Thyroid gland (tissue), 4 donors: ENCODE measurements at regions not wholly inside any gene's neighbourhood (a gene's known extent, or its start where the extent isn't known, plus 50 kb on each side); places are given as distances from the start of the nearest gene placed in this dataset.
"Not testable (repeated sequence)": the region's sequence is repeated elsewhere in the genome, so short reads cannot be mapped to it uniquely, and the experiment has no call there.

Source experiments
- DNase-seq, 2 donors: peaks; one replicate each; pipeline ENCODE4 v3.0.0-alpha.2; 2019
- H3K27ac ChIP-seq, 3 donors: fragments of 200-600 bp; sonication (generic); 1 replicate in 2 of 3; 2 replicates in 1 of 3; pipeline ENCODE4 v1.5.1; 2016 to 2019; ENCODE audit warnings: mild to moderate bottlenecking in 1 of 3, moderate library complexity in 1 of 3
- H3K27me3 ChIP-seq: fragments of 200-600 bp; sonication (generic); one replicate; pipeline ENCODE4 v1.5.1; 2019
- H3K36me3 ChIP-seq, 2 donors: fragments of 200-600 bp; sonication (generic); one replicate each; pipeline ENCODE4 v1.5.1; 2016 to 2019
- H3K4me1 ChIP-seq, 2 donors: fragments of 200-600 bp; sonication (generic); one replicate each; pipeline ENCODE4 v1.5.1; 2017 to 2019
- H3K4me3 ChIP-seq, 3 donors: fragments of 200-600 bp; sonication (generic); replicated peaks in 1 of 3; 1 replicate in 2 of 3; 2 replicates in 1 of 3; pipeline ENCODE4 v1.5.1; 2016; ENCODE audit warnings: mild to moderate bottlenecking in 1 of 3
- H3K9me3 ChIP-seq: fragments of 200-600 bp; sonication (generic); one replicate; pipeline ENCODE4 v1.5.1; 2017
- CTCF ChIP-seq, 6 experiments: fragments of 200-600 bp in 3 of 6; fragments of 450-650 bp in 3 of 6; sonication (generic) in 3 of 6; IDR thresholded peaks; one replicate each; pipeline ENCODE4 v1.5.1; 2016 to 2019; ENCODE audit warnings: antibody characterized with exemption in 6 of 6, mild to moderate bottlenecking in 2 of 6, inconsistent platforms in 1 of 6, moderate library complexity in 1 of 6
- POLR2A ChIP-seq, 2 donors: fragments of 450-650 bp; IDR thresholded peaks; one replicate each; pipeline ENCODE4 v1.6.1; 2017; ENCODE audit warnings: antibody characterized with exemption in 2 of 2, mild to moderate bottlenecking in 2 of 2, moderate library complexity in 1 of 2
- WGBS, 2 donors: methylation state at CpG; one replicate each; pipeline ENCODE4 v1.1.5; 2017; 5-methylcytosine and 5-hydroxymethylcytosine counted together
- intact Hi-C: fragments of 100-400 bp; cut with DNase I; formaldehyde crosslinking; loops from one replicate; pipeline ENCODE4 v1.15.1; 2023

DNA sequence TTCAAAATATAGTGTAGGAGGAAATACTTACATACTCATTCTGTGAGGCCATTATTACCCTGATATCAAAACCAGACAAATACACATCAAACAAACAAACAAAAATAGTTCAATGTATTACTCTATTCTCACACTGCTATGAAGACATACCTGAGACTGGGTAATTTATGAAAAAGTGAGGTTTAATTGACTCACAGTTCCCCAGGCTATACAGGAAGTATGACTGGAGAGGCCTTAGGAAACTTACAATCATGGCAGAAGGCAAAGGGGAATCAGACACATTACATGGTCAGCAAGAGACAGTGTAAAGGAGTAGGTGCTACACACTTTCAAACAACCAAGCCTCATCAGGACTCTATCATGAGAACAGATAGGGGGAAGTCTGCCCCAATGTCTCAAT is 1023.2 kb downstream of the TMTC2 start:
- no peak for DNase-seq
- Histone ChIP-seq H3K9me3 (no peaks in the 10 kb centered on the region), H3K36me3 (no peaks in the 10 kb centered on the region), H3K27ac (no peak overlapping the region), H3K27me3 (no peaks in the 10 kb centered on the region), H3K4me3 (no peak overlapping the region), H3K4me1 (no peaks in the 10 kb centered on the region)
- TF ChIP-seq POLR2A (IDR thresholded peaks at IDR 0.05) (no peak), CTCF (IDR thresholded peaks at IDR 0.05) (no peak)
- intact Hi-C loops, result no loop called here

GRCh38 chr12:83700838-83701237 is 1014.1 kb downstream of the TMTC2 start:
- no peaks in the 10 kb centered on the region for H3K4me1 ChIP-seq
- no peaks in the 10 kb centered on the region for H3K9me3 ChIP-seq
- no peak for TF ChIP-seq CTCF (IDR thresholded peaks at IDR 0.05)
- no peak for TF ChIP-seq POLR2A (IDR thresholded peaks at IDR 0.05)
- no peak overlapping the region for H3K27ac ChIP-seq
- no peaks in the 10 kb centered on the region for H3K27me3 ChIP-seq
- intact Hi-C loops, result no loop called here
- no peaks in the 10 kb centered on the region for H3K36me3 ChIP-seq
- no peak for DNase-seq
- WGBS, 2 donors, result 89 to 91% methylated on average over 2 of the region's 2 CpGs
- no peak overlapping the region for H3K4me3 ChIP-seq

DNA sequence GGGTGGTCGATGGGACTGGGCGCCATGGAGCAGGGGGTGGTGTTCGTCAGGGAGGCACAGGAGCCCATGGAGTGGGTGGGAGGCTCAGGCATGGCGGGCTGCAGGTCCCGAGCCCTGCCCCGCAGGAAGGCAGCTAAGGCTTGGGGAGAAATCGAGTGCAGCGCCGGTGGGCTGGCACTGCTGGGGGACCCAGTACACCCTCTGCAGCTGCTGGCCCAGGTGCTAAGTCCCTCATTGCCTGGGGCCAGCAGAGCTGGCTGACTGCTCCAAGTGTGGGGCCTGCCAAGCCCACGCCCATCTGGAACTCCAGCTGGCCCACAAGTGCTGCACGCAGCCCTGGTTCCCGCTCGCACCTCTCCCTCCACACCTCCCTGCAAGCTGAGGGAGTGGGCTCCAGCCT is 1009.6 kb downstream of the TMTC2 start:
- H3K36me3 ChIP-seq, H3K9me3 ChIP-seq, H3K27me3 ChIP-seq, intact Hi-C loops, H3K27ac ChIP-seq, DNase-seq, H3K4me1 ChIP-seq, H3K4me3 ChIP-seq: not testable (repeated sequence)
- 56 to 81% methylated on average over 5 to 11 of the region's 13 CpGs for WGBS, 2 donors

GRCh38 chr12:83691730-83692129 is 1005.0 kb downstream of the TMTC2 start:
- intact Hi-C loops, result no loop called here
- Histone ChIP-seq H3K27me3 (no peaks in the 10 kb centered on the region), H3K36me3 (no peaks in the 10 kb centered on the region), H3K27ac (no peak overlapping the region), H3K4me1 (no peaks in the 10 kb centered on the region), H3K9me3 (no peaks in the 10 kb centered on the region), H3K4me3 (no peak overlapping the region)
- DNase-seq, result no peak
- TF ChIP-seq CTCF (IDR thresholded peaks at IDR 0.05), result no peak
- TF ChIP-seq POLR2A (IDR thresholded peaks at IDR 0.05), result no peak

- Histone ChIP-seq H3K27me3 (no peaks in the 10 kb centered on the region), H3K9me3 (no peaks in the 10 kb centered on the region), H3K27ac (no peak overlapping the region), H3K36me3 (no peaks in the 10 kb centered on the region), H3K4me1 (no peaks in the 10 kb centered on the region), H3K4me3 (no peak overlapping the region)
- WGBS, 2 donors, result 79 to 100% methylated on average over 1 of the region's 1 CpG
- intact Hi-C loops, result no loop called here
- DNase-seq, result no peak
- TF ChIP-seq CTCF (IDR thresholded peaks at IDR 0.05) (no peak), POLR2A (IDR thresholded peaks at IDR 0.05) (no peak)
These were observed 1003.8 kb downstream of the TMTC2 start for GRCh38 chr12:83690465-83690864.

GRCh38 chr12:83689333-83689732 is 1002.6 kb downstream of the TMTC2 start:
- no peaks in the 10 kb centered on the region for H3K27me3 ChIP-seq
- 94 to 98% methylated on average over 2 of the region's 2 CpGs for WGBS, 2 donors
- intact Hi-C loops, result no loop called here
- H3K27ac ChIP-seq, result no peak overlapping the region
- H3K4me3 ChIP-seq, result no peak overlapping the region
- H3K36me3 ChIP-seq, result no peaks in the 10 kb centered on the region
- TF ChIP-seq POLR2A (IDR thresholded peaks at IDR 0.05) (no peak), CTCF (IDR thresholded peaks at IDR 0.05) (no peak)
- H3K9me3 ChIP-seq, result no peaks in the 10 kb centered on the region
- H3K4me1 ChIP-seq, result no peaks in the 10 kb centered on the region
- no peak for DNase-seq
